H9 (cell line): ENCODE measurements at regions not wholly inside any gene's neighbourhood (a gene's known extent, or its start where the extent isn't known, plus 50 kb on each side); places are given as distances from the start of the nearest gene placed in this dataset.
"Not testable (repeated sequence)": the region's sequence is repeated elsewhere in the genome, so short reads cannot be mapped to it uniquely, and the experiment has no call there.

Experiments
- DNase-seq: peaks from one replicate; pipeline ENCODE4 v3.0.0-alpha.2; 2017
- H2AFZ ChIP-seq: one replicate; pipeline ENCODE4 v1.6.1; 2013; ENCODE audit warnings: mild to moderate bottlenecking, low read length, control low read depth, moderate library complexity
- H2AK5ac ChIP-seq: 2 replicates; pipeline ENCODE4 v1.6.1; 2013; ENCODE audit warnings: low read length, control low read depth, mixed read lengths; ENCODE audit not compliant: insufficient read length
- H2BK120ac ChIP-seq: one replicate; pipeline ENCODE4 v1.6.1; 2013; ENCODE audit warnings: low read depth, mild to moderate bottlenecking, low read length, control low read depth, inconsistent platforms; ENCODE audit not compliant: poor library complexity, severe bottlenecking
- H2BK12ac ChIP-seq: 2 replicates; pipeline ENCODE4 v1.6.1; 2013; ENCODE audit warnings: low read length, control low read depth, mixed read lengths, low read depth; ENCODE audit not compliant: insufficient read length
- H2BK15ac ChIP-seq: 2 replicates; pipeline ENCODE4 v1.6.1; 2013; ENCODE audit warnings: low read depth, low read length, control low read depth
- H2BK20ac ChIP-seq: one replicate; pipeline ENCODE4 v1.6.1; 2013; ENCODE audit warnings: low read depth, mild to moderate bottlenecking, low read length, control low read depth, inconsistent platforms; ENCODE audit not compliant: poor library complexity, severe bottlenecking
- H2BK5ac ChIP-seq: 2 replicates; pipeline ENCODE4 v1.6.1; 2013; ENCODE audit warnings: low read length, control low read depth, mixed read lengths; ENCODE audit not compliant: insufficient read length
- H3K14ac ChIP-seq: 2 replicates; pipeline ENCODE4 v1.6.1; 2013; ENCODE audit warnings: low read length, control low read depth; ENCODE audit not compliant: insufficient read depth
- H3K18ac ChIP-seq: 2 replicates; pipeline ENCODE4 v1.6.1; 2013; ENCODE audit warnings: low read depth, mild to moderate bottlenecking, mixed read lengths, low read length, control low read depth; ENCODE audit not compliant: insufficient read length
- H3K23ac ChIP-seq: 2 replicates; pipeline ENCODE4 v1.6.1; 2013; ENCODE audit warnings: low read length, control low read depth, mixed read lengths, low read depth; ENCODE audit not compliant: insufficient read length
- H3K23me2 ChIP-seq: 2 replicates; pipeline ENCODE4 v1.6.1; 2013; ENCODE audit warnings: low read depth, mild to moderate bottlenecking, mixed read lengths, low read length, control low read depth; ENCODE audit not compliant: insufficient read length, poor library complexity, severe bottlenecking
- H3K27ac ChIP-seq: 2 replicates; pipeline ENCODE4 v1.5.1; 2013; ENCODE audit warnings: low read length, control low read depth, mixed read lengths, low read depth; ENCODE audit not compliant: insufficient read length
- H3K27me3 ChIP-seq: 2 replicates; pipeline ENCODE4 v1.6.1; 2013; ENCODE audit warnings: low read length, control low read depth, inconsistent platforms; ENCODE audit not compliant: insufficient read depth
- H3K4ac ChIP-seq: 2 replicates; pipeline ENCODE4 v1.6.1; 2013; ENCODE audit warnings: low read depth, mild to moderate bottlenecking, control low read depth, inconsistent platforms, low read length, moderate library complexity
- H3K4me1 ChIP-seq: 2 replicates; pipeline ENCODE4 v1.6.1; 2013; ENCODE audit warnings: low read length, control low read depth, inconsistent platforms; ENCODE audit not compliant: insufficient read depth
- H3K4me2 ChIP-seq: 2 replicates; pipeline ENCODE4 v1.6.1; 2013; ENCODE audit warnings: low read length, control low read depth, mixed read lengths; ENCODE audit not compliant: insufficient read length, insufficient read depth
- H3K56ac ChIP-seq: 2 replicates; pipeline ENCODE4 v1.6.1; 2013; ENCODE audit warnings: low read depth, mild to moderate bottlenecking, mixed read lengths, low read length, control low read depth; ENCODE audit not compliant: insufficient read length
- H3K79me1 ChIP-seq: 2 replicates; pipeline ENCODE4 v1.6.1; 2013; ENCODE audit warnings: low read depth, mild to moderate bottlenecking, moderate library complexity, low read length, control low read depth, inconsistent platforms; ENCODE audit not compliant: insufficient read depth, poor library complexity, severe bottlenecking
- H3K79me2 ChIP-seq: 2 replicates; pipeline ENCODE4 v1.6.1; 2013; ENCODE audit warnings: low read length, control low read depth, inconsistent platforms; ENCODE audit not compliant: insufficient read depth
- H3K9ac ChIP-seq: 2 replicates; pipeline ENCODE4 v1.6.1; 2013; ENCODE audit warnings: low read length, control low read depth, mixed read lengths; ENCODE audit not compliant: insufficient read length; ENCODE audit errors: extremely low read depth
- H3K9me3 ChIP-seq: one replicate; pipeline ENCODE4 v1.6.1; 2013; ENCODE audit warnings: low read depth, low read length, inconsistent platforms; ENCODE audit not compliant: control insufficient read depth
- H3T11ph ChIP-seq: one replicate; pipeline ENCODE4 v1.6.1; 2013; ENCODE audit warnings: mild to moderate bottlenecking, low read length, control low read depth, inconsistent platforms
- H4K20me1 ChIP-seq: one replicate; pipeline ENCODE4 v1.6.1; 2013; ENCODE audit not compliant: control insufficient read depth, insufficient read length, insufficient read depth
- H4K5ac ChIP-seq: 2 replicates; pipeline ENCODE4 v1.6.1; 2013; ENCODE audit warnings: low read depth, mild to moderate bottlenecking, mixed read lengths, low read length, control low read depth; ENCODE audit not compliant: insufficient read length
- H4K8ac ChIP-seq: replicated peaks from 2 replicates; pipeline ENCODE4 v1.6.1; 2013; ENCODE audit warnings: low read length, control low read depth, mixed read lengths, low read depth; ENCODE audit not compliant: insufficient read length
- H4K91ac ChIP-seq: 2 replicates; pipeline ENCODE4 v1.6.1; 2013; ENCODE audit warnings: low read depth, mild to moderate bottlenecking, moderate library complexity, mixed read lengths, low read length, control low read depth; ENCODE audit not compliant: insufficient read length
- H3K27ac Mint-ChIP-seq, 3 experiments: 2 replicates in 2 of 3; 3 replicates in 1 of 3; pipeline ENCODE4 v1.8.0; 2020 to 2021; ENCODE audit warnings: mixed read lengths in 3 of 3, mild to moderate bottlenecking in 1 of 3, moderate library complexity in 1 of 3
- H3K27me3 Mint-ChIP-seq: 2 replicates; pipeline ENCODE4 v1.8.0; 2021; ENCODE audit warnings: low read depth, mild to moderate bottlenecking, moderate library complexity, mixed read lengths
- H3K36me3 Mint-ChIP-seq, 3 experiments: 2 replicates in 2 of 3; 3 replicates in 1 of 3; pipeline ENCODE4 v1.8.0; 2020 to 2021; ENCODE audit warnings: low read depth in 3 of 3, mixed read lengths in 3 of 3; ENCODE audit not compliant: insufficient read depth in 1 of 3
- H3K4me1 Mint-ChIP-seq, 2 experiments: 2 replicates each; pipeline ENCODE4 v1.8.0; 2020; ENCODE audit warnings: mixed read lengths in 2 of 2
- H3K4me3 Mint-ChIP-seq, 2 experiments: 2 replicates in 1 of 2; 3 replicates in 1 of 2; pipeline ENCODE4 v1.8.0; 2020 to 2021; ENCODE audit warnings: mild to moderate bottlenecking in 2 of 2, mixed read lengths in 2 of 2, moderate library complexity in 1 of 2
- H3K9me3 Mint-ChIP-seq, 2 experiments: 2 replicates in 1 of 2; 3 replicates in 1 of 2; pipeline ENCODE4 v1.8.0; 2020; ENCODE audit warnings: mild to moderate bottlenecking in 2 of 2, mixed read lengths in 2 of 2, moderate library complexity in 1 of 2
- WGBS: extraction: QIAGEN DNeasy Blood & Tissue Kit; methylation state at CpG from one replicate; pipeline ENCODE4 v1.1.7; 2013; ENCODE audit warnings: missing lambda C conversion rate, low lambda C conversion rate, mixed read lengths; ENCODE audit not compliant: insufficient read length; ENCODE audit errors: extremely low coverage; 5-methylcytosine and 5-hydroxymethylcytosine counted together

DNA sequence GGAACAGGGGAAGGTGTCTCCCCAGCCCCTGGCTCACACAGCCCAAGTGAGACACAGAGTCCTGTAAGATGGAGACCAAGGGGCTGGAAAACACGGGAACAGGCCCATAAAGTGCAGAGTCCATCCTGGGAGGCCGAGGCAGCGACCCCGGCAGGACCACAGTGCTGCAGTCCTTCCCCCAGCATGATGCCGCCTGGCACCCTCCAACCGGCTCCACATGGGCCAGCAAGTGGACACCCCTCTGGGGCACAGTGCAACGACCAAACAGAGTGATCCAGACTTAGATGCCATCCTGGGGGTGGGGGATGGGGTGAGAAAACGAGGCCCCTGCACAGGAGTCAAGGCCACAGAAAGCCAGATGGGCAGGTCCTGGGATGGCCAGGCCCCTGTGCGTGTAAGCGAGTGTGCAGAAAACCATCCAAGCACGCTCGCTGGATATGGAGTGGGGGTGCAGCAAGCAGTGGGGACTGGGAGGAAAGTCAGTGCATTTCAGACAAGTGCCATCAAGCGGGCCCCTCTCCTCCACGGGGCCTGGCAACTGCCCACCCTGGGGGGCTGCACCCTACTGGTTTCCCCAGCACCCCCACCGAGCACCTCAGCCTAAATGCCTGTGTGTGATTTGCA is 104.7 kb downstream of the NPIPB11 start:
- H3T11ph ChIP-seq, H2AFZ ChIP-seq, H3K27ac Mint-ChIP-seq, H3K9ac ChIP-seq, H3K36me3 Mint-ChIP-seq, H3K18ac ChIP-seq, H3K4me1 Mint-ChIP-seq, H3K9me3 Mint-ChIP-seq, DNase-seq, H4K20me1 ChIP-seq, H3K27me3 ChIP-seq, H4K5ac ChIP-seq, H2BK120ac ChIP-seq, H3K4me3 Mint-ChIP-seq, H3K14ac ChIP-seq, H3K23me2 ChIP-seq, H3K79me1 ChIP-seq, H2BK5ac ChIP-seq, H3K56ac ChIP-seq, H3K23ac ChIP-seq, H3K9me3 ChIP-seq, H3K4me1 ChIP-seq, H4K8ac ChIP-seq, H3K27me3 Mint-ChIP-seq, H3K79me2 ChIP-seq, H2AK5ac ChIP-seq, H2BK20ac ChIP-seq, H3K4ac ChIP-seq, H3K27ac ChIP-seq, H3K4me2 ChIP-seq, H2BK15ac ChIP-seq, H2BK12ac ChIP-seq, H4K91ac ChIP-seq: not testable (repeated sequence)
- WGBS: no CpG with 5 or more reads among the region's 15 CpGs

DNA sequence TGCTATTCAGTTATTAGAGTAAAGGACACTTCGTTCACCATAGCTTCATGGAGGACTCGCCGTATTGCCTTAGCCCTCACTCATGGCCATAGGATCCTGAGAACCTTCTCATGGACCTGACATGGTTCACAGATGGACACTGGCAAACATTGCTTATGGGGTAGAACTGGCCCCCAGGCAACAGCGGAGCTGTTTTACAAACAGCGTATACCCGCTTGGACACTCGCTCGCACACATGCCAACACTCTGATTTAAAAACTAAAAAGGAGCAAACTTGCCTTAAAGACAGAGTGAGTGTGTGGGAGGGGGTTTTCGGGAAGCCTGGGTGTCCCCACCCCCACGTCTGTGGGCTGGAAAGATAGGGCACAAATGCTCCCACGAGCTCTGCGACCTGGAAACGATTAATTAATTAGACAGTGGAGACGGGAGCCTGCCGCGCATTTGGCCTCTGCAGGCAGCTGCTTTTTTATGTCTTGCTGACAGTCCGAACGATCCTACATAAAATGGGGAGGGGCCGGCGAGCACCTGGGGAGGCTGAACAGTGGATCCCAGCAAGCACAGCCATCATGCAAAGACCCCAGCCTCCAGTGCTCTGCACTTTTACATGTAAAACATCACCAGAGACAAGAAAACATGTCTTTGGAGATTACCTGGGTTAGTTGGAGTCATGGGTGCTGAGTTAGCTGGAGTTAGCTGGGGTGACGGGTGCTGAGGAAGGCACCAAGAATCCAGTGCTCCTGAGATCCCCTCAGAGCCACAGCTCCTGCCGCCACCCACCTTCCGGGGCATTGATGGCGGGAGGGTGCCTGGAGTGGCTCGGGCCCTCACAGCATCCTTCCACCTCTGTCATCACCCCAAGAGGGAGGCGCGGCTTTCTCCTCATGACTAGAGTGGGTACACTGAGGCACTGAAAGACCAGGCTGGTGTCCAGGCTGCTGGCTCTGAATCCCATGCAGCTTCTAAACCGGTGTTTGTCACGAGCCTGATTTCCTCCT is 105.7 kb downstream of the NPIPB11 start:
- not testable (repeated sequence) for H3K79me2 ChIP-seq, H3T11ph ChIP-seq, H3K27me3 Mint-ChIP-seq, H3K27ac Mint-ChIP-seq, H4K8ac ChIP-seq, H2AFZ ChIP-seq, H3K23ac ChIP-seq, H3K4me3 Mint-ChIP-seq, H3K9me3 ChIP-seq, H2BK5ac ChIP-seq, H3K4me2 ChIP-seq, H2AK5ac ChIP-seq, H3K9ac ChIP-seq, H3K56ac ChIP-seq, H2BK15ac ChIP-seq, H3K4ac ChIP-seq, H2BK20ac ChIP-seq, H3K79me1 ChIP-seq, H3K27ac ChIP-seq, H3K36me3 Mint-ChIP-seq, H4K20me1 ChIP-seq, H3K4me1 Mint-ChIP-seq, H3K23me2 ChIP-seq, H2BK12ac ChIP-seq, H2BK120ac ChIP-seq, H3K27me3 ChIP-seq, H3K18ac ChIP-seq, DNase-seq, H3K9me3 Mint-ChIP-seq, H4K5ac ChIP-seq, H4K91ac ChIP-seq, H3K4me1 ChIP-seq, H3K14ac ChIP-seq
- no CpG with 5 or more reads among the region's 29 CpGs for WGBS
